Activated gamma-delta T cell treated with anti-CD3 and anti-CD28 coated beads, Interleukin-2, amount 50 U/mL, for 16 hours (primary cell): ENCODE measurements at regions not wholly inside any gene's neighbourhood (a gene's known extent, or its start where the extent isn't known, plus 50 kb on each side); places are given as distances from the start of the nearest gene placed in this dataset.

ENCODE experiments used
- DNase-seq: peaks from one replicate; pipeline ENCODE4 v3.0.0-alpha.2; 2020; ENCODE audit warnings: low read depth

DNA sequence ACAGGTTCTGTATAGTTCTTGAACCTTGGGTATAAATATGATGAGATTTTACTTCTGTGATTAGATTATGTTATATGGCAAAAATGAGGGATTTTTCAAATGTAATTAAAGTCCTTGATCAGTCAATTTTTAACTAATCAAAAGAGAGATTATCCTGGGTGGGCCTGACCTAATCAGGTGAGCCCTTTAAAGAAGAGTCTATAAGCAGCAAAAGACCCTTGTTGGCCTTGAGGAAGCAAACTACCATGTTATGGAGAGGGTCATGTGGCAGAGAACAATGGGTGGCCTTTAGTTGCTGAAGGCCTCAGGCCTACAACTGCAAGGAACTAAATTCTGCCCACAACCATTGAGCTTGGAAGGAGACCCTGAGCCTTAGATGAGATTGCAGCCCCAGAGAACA lies 102.5 kb upstream of the RIPOR2 start:
- no peak for DNase-seq

DNA sequence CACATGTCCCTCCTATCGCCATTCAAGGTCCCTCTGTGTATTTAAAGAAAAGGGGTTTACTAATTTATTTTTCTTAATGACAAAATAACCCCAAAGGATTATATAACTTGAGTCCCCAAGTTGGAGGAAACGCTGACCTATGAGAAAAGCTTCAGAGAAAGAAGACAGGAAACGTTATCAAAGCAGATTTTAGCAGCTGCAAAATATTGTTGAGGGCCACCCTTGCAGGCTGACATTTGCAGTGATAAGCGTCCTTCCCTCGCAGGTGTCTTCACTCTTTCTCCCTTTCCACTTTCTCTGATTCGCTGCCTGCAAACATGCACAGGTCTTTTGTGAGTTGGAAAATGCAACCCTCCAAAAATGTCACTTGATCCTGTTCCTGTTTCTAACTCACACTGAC lies 103.2 kb upstream of the RIPOR2 start:
- no peak for DNase-seq

DNA sequence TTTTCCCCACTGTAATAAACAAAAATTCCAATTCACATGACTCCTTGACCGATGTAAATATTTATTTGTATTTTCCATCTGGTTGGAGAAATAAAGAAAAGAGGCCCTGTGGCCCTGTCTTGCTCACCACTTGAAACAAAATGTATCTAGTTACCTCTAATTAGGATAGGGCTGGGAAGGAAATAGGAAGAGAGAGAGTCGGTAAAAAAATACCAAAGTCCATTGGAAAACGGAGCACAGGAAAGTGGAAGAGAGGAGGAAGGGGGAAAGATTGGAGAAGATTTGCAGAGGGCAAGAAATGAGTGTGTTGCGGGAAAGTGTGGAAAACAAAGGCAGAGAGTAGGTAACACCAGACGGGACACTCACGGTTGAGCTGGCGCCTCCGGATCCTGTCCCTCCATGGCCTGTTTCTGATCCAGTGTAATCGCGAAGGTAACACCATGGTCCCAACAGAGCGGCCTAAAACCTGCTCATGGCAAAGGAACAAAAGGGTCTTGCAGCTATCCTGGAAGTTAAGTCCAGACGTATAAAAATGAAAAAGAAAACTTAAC lies 105.8 kb upstream of the RIPOR2 start:
- no peak for DNase-seq

DNA sequence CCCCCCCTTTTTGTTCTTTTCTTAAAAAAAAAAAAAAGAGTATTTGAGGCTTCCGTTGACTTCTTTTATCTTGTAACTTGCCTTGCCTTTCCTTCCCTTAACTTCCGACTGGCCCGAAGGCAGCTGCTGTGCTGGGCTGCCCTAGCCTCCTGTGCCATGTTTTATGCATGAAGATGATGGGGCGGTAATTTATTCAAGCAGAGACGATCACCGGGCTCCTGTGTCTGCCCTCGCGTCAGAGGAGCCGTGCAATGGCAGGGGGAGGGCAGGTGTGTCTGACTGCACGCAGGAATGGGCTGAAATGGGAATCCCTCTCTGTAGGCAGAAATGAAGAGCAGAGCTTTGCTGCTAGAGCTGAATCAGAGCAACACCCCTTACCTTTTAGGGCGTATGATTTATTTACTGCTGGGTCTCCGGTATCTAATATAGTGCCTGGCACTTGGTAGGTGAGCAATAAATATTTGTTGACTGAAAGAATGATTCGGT lies 106.3 kb upstream of the RIPOR2 start:
- DNase-seq: no peak

DNA sequence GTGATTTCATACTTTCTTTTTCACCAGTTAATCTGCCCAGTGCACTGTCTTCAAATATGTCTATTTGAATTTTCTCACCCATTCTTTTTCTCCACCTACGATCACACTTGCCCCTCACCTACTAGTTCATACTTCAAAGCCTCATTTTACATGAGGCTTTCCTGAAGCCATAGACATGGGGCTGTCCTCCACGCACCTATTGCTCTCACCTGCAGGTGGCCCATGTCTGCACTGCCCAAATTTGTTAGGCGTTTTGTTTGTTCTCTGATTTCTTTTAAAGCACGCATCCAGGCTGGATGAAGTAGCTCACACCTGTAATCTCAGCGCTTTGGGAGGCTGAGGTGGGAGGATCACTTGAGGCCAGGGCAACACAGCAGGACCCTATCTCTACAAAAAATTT lies 106.8 kb upstream of the RIPOR2 start:
- no peak for DNase-seq

DNA sequence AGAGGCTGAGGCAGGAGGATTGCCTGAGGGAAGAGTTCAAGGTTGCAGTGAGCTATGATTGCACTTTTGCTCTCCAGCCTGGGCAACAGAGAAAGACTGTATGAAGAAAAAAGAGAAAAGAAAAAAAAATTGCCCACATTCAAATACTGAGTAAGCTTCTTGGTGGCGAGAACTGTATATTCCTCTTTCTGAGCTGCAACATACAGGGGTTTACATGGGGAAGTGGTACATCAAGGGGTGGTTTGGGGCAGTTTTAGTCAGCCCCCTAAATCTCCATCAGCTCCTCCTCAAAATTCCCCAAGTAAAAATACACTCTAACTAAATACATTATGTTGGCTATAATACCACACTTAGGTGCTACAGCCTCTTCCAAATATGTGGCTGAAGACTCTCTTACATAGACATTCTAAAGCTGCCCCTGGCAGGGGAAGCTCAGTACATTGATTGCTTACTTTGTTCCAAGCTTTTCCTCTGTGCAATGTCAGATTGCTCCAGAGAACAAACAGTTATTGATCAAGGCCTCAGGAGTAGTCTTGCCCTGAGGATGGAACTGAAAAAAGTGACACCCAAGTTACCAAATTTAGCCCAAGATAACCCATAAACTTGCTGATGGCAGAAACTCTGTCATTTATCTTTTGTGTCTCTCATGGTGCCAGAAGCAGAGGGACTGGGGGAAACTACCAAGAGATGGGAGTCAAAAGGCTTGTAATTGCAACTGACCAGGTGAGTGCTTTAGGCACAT lies 107.4 kb upstream of the RIPOR2 start:
- no peak for DNase-seq

DNA sequence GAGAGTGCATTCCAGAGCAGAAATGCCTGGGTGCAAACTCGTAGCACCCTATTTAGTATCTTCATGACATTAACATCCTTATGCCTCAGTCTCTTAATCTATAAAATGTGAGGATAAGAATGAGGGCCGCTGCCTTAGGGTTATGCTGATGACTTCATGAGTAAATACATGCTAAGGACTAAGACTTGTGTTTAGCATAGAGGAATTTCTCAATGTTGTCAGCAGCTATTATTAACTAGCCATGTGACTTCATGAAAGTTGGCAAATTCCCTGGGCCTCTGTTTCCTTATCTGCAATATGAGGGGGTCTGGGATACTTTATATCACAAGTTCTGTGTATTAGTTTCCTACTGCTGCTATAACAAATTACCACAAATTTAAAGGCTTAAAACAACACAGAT lies 108.1 kb upstream of the RIPOR2 start:
- DNase-seq: no peak

DNA sequence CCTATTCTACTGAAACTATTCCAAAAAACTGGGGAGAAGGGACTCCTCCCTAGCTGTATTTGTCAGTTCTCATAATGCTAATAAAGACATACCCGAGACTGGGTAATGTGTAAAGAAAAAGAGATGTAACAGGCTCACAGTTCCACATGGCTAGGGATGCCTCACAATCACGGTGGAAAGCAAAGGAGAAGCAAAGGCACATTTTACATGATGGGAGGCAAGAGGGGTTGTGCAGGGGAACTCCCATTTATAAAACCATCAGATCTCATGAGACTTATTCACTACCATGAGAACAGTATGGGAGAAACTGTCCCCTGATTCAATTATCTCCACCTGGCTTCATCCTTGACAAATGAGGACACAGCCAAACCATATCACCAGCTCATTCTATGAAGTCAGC lies 111.2 kb upstream of the RIPOR2 start:
- no peak for DNase-seq

DNA sequence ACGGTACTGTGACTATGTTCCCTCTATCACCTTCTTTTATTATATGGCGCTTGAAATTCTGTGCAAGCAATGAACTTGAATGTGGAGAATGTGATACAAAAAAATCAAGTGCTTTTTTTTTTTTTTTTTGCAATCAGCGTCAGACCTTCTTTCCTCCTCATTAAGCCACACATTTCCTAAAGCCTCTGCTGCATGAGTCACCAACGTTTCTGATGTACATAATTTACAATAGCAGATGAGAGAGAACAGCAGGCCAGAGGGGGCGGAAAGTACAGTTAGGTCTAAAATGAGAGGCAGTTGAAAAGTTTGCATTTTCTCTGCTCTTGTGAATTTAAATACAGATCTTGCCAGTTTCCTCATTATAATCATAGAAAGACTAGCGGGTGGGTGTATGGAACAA lies 114.6 kb upstream of the RIPOR2 start:
- DNase-seq: peak; percentile 47

DNA sequence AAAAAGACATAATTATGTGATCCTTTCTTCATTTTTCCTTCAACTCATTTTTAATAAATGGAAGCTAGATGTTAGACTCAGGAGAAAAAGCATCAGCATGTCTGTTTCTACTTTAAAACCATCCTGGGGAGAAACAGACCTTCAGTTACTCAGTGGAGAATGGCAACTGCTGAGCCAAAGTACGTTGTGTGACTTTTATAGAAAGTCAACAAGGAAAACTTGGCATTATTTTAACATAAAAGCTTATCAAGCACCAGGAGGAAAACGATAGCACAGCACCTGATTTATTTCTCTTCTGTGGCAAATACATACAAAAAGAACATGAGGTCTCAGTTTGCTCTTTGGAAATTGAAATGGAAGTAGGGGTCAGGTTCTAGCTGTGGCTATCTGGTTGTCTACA lies 115.3 kb upstream of the RIPOR2 start:
- no peak for DNase-seq

DNA sequence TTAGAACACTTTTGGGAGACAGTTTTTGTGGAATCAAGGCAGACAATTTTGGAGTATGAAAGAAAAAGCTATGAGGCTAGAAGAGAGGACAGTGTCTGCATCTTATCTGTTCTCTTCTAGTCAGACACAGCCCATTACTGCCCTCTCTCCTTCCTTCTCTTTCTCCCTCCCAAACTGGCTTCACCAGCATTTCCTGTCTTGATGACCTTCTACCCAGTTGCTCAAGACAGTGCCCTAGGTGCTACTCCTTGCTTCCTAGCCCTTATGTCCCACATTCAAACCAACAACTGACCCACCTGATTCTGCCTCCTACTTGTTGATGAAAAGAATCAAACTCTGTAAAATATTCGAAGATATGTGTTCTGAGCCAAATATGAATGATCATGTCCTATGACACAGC lies 116.4 kb upstream of the RIPOR2 start:
- no peak for DNase-seq

DNA sequence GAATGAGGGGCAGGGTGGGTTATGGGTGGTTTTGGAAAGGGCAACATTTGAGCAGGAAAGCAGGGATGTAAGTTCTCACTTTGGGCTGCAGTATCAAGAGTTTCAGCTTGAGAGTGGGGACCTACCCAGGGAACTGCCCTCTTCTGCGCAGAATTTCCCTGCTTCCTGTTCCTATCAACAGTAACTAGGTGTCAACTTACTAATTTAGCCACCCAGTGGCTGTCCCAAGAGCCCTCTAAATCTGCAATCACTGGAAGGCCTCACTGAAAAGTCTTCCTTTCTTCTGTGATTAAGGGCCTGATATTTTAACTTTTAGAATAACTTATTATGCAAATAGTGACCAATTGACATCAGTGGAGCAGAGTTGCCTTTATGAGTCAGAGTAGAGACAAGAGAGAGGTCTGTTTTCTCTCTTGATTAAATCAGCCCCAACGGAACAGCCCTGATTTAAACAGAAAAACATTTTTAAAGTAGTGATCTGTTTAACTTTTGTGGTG lies 118.2 kb upstream of the RIPOR2 start:
- DNase-seq: no peak

DNA sequence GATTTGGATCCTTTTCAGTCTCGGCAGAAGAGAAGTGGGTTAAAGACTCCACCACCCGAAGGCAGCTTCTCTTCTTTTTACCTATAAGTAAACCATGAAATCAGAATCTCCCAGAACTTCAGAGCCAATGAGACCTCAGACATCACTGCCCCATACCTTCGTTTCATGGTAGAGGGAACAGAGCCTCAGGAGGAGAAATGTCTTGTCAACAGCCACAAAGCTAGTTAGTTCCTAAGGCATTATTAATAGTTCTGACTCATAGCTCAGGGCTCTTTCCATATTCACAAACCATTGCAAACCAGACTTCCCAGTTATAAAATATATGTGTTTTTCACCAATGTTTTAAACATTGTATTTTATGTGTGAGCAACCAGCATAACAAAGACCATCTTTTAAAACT lies 118.7 kb upstream of the RIPOR2 start:
- no peak for DNase-seq

DNA sequence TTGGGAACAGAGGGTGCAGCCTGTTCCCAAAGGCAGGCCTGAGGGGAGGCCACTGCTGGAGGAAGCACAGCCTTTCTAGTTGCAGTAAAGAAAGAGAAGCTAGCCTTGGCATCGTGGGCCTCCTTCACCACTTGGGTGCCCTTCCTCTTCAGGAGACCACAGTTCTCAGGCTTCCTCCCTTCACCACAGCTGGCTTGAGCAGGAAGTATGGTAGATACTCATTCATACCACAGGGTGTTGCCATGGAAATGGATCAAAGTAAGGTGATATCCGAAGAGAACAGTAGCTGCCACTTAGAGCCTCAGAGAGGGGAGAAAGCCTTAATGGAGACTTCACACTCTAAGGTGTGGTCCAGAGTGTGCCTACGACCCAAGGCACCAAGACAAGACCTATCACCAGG lies 120.4 kb upstream of the RIPOR2 start:
- DNase-seq: peak; percentile 42

DNA sequence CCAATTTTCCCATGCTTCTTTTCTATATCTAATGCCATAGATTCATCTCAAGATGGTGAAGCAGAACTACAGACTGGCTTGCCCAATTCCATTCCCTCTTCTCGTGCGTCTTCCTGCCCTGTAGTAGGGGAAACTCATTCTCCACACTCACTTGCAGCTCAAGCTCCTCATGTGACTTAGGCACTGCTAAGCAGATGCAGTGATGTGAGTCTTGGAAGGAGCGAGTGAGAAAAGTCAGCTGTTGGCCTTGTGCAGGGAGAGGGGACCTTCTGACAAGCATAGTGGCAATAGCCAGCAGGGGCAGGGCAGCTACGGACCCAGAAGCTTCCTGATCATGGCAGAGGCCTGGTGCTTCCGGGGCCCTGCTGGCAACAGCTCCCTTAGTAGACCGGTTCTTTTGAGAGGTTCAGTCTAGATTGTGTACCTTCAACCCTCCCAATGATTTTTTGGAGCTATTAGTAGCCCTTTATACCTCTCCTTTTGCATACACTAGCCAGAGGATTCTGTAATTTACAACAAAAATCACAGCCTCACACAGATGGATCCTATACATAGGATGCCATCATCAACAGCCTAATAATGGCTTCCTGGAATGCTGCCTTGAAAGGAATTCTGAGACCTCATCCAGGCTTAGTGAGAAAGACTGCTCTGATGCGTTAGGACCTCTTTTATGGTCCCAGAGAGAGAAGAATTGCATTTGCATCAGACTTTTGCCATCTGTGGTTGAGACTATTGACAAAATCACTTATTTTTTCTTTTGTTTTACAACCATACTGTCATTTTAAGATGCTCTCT lies 121.5 kb upstream of the RIPOR2 start:
- no peak for DNase-seq

DNA sequence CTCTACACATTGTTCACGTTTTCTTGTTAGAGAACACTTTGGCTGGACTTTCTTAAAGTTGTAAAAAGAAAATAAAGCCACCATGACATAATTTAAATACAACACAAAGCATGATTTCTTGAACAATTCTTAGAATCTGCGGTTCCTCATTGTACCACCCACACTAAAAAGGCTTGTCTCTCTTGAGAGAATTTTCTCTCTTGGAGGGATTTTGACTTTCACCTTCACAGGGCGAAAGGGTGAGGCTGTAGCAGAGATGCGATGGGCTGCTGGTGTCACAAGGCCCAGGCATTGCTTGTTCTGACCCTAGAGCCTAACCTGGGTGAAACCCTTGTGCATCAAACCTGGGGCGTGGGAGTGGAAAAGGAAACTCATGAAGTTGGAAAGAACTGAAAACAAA lies 122.7 kb upstream of the RIPOR2 start:
- no peak for DNase-seq

DNA sequence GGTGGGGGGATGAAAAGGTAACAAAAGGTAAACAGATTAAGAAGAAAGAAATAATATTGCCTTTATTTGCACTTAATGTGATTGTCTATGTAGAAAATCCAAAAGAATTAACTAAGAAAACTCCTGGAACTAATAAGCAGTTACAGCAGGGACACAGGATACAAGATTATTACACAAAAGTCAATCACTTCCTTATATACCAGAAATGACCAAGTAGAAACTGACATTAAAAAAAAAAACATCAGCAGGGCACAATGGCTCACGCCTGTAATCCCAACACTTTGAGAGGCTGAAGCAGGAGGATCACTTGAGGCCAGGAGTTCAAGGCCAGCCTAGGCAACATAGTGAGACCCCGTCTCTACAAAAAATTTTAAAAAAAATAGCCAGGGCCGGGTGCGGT lies 123.2 kb upstream of the RIPOR2 start:
- no peak for DNase-seq

DNA sequence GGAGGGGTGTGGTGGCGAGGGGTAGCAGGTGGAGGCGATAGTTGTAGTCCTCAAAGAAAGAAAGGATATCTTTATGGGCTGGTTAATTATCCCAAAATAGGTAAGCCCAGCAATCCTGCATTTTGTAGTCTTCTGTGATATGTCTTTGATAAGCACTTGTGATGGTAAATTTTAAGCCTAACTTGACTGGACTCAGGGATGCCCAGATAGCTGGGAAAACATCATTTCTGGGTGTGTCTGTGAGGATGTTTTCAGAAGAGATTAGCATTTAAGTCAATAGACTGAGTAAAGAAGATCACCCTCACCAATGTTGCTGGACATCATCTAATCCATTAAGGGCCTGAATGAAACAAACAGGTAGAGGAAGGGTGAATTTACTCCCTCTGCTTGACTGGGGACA lies 124.8 kb upstream of the RIPOR2 start:
- no peak for DNase-seq

DNA sequence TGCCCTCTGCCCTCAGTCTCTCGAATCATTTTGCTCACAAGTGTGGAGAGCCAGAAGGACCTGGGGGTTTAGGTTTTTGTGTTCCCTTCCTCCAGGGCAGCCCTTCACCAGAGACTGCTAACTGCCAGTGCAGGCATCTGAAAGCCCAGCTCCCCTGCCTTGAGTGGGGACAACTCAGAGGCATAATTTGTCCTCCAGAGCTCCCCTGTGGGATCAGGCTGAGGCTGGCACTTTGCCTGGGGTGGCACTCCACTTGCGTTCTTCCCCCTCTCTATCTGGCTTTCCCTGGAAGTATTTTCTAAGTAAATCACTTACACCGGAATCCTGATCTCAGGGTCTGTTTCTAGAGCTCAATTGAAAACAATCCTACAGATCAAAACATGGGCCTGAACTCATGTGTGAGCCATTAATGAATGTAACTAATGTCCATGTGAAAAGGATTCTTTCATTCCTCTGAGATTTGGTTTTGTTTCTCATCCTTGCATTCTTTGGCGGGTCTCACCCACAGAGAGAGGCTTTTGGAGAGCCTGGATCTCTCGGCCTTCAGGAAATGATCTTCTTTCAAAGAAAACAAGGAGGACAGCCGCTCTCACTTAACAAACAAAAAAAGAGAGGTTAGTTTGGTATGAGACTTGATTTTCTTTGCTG lies 125.7 kb upstream of the RIPOR2 start:
- DNase-seq: no peak

DNA sequence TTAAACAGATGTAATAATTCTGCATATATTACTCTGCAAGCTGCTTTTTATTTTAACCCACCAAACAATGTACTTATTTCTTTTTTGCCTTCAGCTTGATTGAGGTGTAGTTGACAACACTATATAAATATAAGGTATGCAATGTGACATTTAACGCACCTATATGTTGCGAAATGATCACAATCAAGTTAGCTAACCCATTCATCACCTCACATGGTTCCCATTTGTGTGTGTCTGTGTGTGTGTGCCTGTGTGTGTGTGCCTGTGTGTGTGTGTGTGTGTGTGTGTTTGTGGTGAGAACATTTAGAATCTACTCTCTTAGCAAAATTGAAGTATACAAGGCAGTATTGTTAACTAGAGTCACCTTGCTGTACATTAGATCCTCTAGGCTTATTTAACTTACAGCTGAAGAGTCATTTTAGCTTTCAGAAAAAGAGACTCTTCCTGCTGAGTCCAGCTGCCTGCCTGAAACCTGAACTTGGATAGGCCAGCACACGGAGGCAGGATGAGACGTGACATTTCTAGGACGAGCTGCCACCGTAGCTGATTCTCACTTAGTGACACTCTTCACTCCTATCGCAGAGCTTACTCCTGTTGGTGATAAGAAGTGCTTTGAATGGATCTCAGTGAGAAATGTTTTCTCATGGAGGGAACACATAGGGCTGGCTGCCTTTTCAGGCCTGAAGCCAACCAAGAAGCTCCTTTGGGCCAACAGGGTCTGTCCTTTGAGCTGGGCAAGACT lies 126.5 kb upstream of the RIPOR2 start:
- DNase-seq: no peak

DNA sequence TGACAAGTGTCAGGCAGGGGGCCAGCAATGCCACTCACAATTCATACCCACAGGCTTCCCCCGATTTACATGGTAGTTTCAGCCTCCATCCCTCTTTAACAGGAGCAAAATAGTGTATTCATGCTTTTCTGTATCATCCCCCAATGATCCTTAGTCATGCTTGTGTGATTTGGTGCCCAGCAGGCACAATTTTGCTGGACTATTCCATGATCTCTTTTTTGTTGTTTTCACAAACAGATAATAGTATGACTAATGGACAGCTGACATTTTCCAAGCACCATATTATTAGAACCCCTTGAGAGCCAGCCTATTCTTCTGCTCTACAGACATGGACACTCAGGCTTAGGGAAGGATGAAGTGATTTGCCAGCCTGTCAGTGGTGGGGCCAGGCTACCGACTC lies 128.2 kb upstream of the RIPOR2 start:
- no peak for DNase-seq

DNA sequence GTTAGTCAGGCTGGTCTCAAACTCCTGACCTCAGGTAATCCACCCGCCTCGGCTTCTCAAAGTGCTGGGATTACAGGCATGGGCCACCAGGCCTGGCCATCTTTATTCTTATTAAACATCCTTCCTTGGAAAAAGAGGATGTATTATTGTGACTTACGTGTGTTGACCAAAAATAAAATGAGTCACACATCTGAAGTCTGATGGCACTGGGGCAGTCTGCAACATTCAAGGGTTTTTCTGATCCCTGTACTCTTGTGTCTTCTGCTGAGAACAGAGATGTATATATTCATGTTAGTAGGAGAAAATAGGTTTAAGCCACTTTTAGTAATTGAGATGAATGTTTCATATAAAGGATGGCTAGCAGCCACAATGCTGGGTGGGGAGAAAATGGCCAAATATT lies 129.9 kb upstream of the RIPOR2 start:
- no peak for DNase-seq
